ENCODE measurements at regions not wholly inside any gene's neighbourhood (a gene's known extent, or its start where the extent isn't known, plus 50 kb on each side); places are given as distances from the start of the nearest gene placed in this dataset.
A peak's percentile ranks its signal among the peaks of the same experiment; 100 is the strongest.
"Not testable (repeated sequence)": the region's sequence is repeated elsewhere in the genome, so short reads cannot be mapped to it uniquely, and the experiment has no call there.

DNA sequence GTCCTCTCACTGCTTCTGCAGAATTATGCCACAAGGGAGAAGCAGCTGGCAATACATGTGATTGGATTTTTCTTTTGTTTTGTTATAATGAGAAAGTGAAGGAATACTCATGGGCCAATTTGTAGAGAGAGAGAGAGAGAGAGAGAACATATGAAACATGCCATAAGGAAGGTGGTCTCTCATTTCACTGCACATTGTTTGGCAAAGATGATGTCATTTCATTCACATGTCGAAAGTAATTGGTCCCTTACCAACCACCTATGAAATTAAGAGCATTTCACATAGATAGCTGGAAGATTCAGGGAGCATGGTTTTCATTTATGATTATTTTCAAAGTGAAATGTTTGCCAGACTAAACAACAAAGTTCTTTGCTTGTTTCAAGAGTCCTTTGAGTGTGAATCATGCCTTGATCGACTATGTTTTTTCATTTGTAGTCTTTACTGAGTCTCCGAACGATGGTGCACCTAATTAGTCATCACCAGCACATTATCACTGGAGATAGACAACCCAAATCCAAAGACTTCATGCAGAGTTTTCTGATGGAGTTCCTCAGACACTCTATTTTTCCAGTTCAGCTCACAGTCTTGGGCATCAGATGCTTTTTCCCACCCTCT, 130.1 kb upstream of the ZEB1 start:
- no peak for DNase-seq

DNA sequence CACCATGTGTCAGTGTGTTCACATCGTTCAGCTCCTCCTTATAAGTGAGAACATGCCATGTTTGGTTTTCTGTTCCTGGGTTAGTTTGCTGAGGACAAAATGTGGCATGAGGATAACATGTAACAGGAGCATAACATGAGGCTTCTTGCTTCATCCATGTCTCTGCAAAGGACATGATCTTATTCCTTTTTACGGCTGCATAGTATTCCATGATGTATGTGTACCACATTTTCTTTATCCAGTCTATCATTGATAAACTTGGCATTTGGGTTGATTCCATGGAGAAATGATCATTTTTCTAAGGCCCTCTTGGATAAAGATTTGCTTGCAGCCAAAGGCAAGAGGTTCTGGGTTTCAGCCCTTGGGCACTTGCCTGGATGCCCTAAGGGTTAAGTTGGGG, 128.5 kb upstream of the ZEB1 start:
- DNase-seq, result no peak

DNA sequence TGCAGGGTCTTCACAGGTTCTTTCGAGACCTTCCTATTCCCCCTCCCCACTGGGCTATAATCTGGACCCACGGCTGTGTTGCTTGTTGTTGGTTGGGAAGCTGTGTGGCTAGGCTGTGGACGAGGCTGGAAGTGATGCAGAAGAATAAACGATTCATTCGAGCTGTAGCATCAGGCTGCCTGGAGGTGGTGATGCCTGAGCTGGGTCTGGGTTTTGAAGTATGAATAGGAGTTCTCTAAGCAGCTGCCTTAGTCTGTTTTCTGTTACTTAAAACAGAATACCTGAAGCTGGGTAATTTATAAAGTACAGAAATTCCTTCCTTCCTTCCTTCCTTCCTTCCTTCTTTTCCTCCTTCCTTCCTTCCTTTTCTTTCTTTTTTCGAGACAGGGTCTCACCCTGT, 126.5 kb upstream of the ZEB1 start:
- DNase-seq, result no peak

DNA sequence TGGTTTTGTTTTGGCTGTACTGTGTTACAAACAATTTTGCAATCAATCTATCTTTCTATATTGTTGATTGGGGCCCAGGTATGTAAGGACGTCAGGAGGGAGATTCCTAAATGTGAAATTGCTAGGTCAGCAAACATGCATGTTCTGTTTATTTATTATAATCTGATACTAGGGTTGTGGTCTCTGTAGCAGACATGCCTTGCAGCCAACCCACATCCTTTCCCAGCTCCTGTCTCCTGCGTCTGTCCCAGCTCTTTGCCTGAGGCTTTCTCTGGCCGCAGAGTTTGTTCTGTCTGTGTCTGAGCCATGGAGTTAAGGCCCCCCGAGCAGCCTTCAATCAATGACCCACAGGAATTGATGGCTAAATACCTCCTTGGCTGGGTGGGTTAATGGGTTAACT, 124.0 kb upstream of the ZEB1 start:
- DNase-seq, result peak in 1 of 5 experiments; percentile 19

DNA sequence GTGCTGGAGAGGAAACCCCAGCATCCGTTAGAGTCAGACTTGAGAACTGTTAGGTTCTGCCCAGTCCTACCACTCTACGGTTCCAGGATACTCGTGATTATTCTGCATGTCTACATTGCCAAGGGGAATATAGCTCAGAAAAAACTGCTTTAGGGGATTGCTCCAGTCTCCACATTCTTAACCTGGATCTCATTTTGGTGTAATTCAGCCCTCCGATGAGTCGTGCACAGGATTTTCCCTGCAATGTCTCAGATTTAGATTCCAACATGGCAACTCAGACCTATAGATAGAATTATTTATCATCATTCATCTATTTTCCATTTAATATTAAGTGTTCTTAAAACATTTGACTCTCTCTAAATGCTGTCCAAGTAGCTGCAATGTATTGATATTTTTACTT, 121.1 kb upstream of the ZEB1 start:
- DNase-seq, result no peak

DNA sequence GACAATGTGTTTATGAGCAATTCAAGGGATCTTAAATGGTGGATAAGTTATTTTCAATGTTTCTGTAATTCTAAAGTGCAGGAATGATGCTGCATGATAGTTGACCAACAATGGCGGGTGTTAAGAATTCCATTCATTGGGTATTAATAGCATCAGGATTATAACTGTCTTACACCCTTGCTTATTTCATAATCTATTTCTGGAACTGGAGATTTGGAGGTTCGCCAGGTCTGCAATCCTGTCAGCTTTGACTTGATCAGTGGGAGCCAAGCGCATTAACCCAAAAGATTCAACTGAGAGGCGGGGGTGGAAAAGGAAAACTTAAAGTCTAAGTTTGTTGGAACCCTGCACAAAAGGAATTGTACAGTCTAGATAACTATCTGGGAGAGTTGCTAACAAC, 114.9 kb upstream of the ZEB1 start:
- DNase-seq, result no peak

DNA sequence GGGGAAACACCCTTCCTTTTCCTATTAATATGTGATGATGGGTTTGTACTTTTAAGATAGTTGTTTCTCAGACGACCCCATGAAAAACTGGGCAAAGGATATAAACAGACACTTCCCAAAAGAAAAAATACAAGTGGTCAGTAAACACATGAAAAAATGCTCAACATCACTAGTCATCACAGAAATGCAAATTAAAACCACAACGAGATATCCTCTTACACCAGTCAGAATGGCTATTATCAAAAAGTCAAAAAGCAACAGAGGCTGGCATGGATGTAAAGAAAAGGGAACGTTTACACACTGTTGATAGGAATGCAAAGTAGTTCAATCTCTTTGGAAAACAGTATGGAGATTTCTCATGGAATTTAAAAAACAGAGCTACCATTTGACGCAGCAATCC, 111.4 kb upstream of the ZEB1 start:
- no peak for DNase-seq

DNA sequence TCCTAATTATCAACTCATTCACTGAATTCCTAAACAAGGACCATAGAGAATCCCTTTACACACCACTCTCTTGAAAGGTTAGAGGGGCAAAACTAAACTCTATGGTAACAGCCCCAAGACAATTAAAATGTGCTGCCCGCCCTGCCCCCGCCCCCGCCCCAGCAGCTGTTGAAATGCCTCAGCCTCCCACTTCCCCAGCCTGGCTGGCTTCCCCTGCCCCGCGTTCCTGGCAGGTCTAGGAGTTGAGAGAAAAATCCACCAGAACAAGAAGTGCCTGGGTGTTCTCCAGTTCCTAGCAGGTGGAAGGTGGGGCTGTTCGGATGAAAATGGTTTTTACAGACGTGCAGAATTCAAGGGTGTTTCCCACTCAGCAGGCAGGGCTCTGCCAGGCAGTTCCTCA, 109.5 kb upstream of the ZEB1 start:
- no peak for DNase-seq

DNA sequence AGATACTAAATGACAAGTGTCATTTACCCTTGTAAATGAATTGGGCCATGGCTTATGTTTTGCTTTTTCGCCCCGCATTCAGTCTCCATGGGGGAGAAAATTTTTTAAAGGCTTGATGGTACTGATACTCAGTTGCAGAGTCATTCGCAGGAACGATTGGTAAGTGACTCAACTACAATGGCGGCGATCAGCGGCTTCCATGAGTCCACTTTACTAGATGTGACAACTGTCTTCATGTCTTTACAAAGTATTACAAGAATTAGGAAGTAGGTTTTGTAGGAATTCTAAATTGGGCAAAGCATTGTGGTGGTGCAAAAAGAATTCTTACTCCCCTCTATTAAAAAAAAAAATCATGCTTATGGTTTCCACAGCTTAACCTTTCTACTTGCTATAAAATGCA, 108.8 kb upstream of the ZEB1 start:
- DNase-seq, result no peak

DNA sequence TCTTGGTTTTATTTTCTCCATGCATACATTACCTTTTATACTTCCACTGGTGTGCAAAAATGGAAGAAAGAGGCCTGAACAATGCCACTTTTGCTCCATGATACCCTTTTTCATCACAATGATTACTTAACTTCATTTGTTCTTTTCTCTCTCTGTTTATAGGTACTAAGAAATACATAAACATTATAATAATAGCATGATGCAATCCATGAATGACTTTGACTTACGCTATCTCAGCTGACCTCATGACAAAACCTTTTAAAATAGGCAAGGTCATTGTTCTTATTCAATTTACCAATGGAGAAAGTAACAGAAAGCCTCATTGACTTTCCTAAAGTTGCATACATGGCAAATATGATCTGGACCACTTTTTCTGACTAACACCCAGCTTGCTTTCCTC, 105.1 kb upstream of the ZEB1 start:
- no peak for DNase-seq

DNA sequence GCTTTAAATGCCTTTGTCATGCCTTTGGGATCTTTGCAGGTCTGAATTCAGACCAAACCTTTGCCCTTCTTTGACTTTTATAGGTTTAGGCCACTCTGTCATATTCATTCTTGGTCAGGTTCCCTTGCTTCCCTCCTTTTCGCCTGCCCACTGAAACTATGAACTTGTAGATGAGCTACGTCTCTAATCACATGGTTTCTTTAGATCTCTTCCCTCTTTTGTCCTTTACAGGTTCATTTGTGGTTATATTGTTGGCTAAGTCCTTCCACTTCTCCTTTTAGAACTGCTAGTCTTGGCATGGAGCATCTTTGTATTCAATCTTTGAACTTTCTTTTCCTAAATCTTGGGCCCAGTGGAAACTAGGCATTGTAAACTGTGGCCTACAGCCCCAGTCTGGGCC, 104.0 kb upstream of the ZEB1 start:
- DNase-seq, result no peak

DNA sequence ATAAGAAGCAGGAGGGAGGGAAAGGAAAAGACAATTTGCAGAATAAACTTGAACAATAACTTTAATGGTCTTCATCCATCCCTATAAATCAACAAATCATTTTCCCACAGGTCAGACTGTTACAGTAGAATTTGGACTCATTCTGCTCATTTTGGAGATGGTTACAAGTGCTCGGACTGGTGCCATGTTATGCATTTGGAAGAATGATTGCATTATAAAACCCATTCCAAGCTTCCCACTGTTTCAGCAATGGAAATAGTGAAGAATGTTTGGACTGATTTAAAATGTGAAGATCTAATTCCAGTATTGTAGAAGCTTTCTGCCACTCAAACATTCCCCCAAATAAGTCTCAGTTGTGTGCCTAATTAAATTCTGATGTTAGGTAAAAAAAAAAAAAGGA, 99.7 kb upstream of the ZEB1 start:
- no peak for DNase-seq

DNA sequence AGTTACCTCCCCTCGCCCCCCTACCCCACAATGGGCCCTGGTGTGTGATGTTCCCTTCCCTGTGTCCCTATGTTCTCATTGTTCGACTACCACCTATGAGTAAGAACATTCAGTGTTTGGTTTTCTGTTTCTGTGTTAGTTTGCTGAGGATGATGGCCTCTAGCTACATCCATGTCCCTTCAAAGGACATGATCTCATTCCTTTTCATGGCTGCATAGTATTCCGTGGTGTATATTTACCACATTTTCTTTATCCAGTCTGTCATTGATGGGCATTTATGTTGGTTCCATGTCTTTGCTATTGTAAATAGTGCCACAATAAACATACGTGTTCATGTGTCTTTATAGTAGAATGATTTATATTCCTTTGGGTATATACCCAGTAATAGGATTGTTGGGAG, 90.2 kb upstream of the ZEB1 start:
- not testable (repeated sequence) for DNase-seq

DNA sequence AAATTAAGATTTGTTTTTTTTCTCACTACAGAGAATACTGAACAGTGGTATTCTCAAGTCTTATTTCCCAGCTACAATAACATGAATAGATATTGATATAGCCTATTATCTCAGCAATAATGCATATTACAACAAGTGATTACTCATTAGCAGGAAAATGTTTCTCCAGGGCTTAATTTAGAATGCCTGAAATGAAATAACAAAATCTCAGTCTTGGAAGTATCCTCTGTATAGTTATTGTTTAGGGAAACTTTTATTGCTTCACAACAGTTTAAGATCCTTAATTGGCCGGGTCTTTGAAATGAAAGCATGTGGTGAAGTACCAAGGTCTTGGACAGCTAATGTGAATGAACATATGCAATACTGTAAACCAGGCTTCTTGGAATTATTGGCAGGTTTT, 79.1 kb upstream of the ZEB1 start:
- no peak for DNase-seq

DNA sequence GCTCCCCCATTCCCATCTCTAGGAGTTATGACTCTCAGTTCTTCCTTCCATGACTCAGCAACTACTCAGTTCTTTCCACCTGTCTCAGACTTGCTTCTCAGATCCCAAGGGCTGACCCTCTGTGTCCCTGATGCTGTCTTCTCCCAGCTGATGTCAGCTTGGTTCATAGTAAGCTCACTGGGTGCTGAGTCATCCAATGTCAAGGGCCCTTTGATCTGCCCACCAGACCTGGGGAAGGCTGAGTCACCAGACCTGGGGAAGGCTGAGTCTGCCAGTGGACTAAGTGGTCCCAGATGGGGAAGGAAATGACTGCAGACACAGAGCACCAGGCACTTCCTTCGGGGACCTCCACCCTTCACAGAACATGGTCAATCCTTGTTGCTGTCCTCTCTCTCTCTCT, 76.1 kb upstream of the ZEB1 start:
- DNase-seq, result peak in 2 of 5 experiments; percentile 28 to 33

DNA sequence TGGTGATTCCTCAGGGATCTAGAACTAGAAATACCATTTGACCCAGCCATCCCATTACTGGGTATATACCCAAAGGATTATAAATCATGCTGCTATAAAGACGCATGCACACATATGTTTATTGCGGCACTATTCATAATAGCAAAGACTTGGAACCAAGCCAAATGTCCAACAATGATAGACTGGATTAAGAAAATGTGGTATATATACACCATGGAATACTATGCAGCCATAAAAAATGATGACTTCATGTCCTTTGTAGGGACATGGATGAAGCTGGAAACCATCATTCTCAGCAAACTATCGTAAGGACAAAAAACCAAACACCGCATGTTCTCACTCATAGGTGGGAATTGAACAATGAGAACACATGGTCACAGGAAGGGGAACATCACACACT, 67.9 kb upstream of the ZEB1 start:
- not testable (repeated sequence) for DNase-seq

DNA sequence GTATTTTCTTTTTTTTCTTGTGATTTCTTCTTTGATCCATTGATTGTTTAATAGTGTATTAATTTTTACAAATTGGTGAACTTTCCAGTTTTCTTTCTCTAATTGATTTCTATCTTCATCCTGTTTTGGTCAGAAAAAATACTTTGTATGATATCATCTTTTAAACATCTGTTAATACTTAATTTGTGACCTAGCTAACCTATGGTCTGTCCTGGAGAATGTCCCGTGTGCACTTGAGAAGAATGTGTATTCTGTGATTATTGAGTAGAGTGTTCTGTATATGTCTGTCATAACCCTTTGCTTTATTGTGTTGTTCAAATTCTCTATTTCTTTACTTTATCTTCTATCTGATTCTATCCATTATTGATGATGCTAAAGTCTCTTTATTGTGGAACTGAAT, 65.8 kb upstream of the ZEB1 start:
- no peak for DNase-seq

DNA sequence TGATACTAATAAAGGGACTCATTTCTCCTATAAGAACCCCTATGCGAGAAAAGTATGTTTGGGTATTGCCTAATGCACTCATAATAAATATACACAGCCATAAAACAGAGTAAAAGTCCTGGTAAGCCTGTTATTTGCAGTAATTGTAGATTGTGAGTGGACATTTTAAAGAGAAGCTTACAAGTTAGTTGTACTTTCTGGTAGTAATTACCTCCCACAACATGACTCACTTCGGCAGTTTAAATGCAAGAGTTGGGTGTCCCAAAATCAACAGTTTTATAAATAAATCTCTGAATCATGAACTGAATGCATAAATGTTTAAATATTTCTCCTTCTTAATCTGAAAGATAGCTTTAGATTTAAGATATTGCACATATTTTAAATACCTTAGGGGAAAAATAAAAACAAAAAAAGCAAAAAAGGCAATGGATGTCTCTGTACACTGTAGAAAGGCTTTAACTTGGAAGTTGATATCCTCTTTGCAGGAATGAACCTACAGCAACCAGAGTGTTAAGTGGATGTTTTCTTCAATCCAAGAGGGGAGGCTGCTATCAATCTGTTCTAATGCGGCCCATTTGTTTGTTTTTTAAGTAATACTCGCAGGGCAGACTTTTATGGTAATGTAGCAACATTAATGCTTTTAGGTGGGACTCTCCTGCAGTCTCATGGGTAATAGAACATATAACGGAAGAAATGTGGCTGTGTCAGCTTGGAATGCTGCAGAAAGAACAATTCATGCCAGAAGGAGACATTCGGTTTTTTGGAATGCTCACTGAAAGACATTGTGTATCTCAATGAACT, 57.3 kb upstream of the ZEB1 start:
- no peak for DNase-seq

DNA sequence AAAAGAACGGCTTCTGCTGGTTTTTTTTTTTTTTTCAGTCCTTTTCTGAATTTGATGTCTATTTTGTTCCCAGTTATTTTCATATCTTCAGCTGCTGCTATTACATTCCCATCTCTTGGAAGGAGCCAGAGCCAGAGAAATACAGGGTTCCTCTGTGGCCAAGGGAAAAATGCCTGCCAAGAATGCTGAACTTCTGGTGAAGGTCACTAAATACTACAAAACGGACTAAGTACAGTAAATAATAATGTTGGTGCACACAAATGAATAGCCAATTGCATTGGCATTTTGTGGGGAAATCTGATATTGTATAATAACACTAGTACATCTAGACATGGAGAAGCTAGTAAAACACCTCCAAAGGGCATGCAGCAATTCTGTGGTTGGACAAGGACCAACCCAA, 56.3 kb upstream of the ZEB1 start:
- no peak for DNase-seq

DNA sequence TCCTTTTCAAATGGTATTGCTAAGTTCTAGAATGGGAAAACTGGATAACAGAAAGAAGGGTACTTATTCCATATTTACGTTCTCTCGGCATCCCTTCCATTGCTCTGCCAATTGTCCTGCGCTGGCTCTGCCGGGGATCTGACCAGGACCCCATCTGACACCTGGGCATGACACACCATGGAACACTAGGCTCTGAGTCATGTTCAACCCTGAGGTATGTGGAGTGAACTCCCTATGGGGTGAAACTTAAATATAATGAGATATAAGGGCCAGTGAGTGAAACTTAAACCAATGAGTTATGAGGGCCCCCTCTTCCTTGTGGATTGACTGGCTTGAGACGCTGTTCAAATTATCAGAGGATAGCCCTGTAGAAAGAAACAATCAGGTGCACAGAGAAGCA, 55.1 kb upstream of the ZEB1 start:
- no peak for DNase-seq

DNA sequence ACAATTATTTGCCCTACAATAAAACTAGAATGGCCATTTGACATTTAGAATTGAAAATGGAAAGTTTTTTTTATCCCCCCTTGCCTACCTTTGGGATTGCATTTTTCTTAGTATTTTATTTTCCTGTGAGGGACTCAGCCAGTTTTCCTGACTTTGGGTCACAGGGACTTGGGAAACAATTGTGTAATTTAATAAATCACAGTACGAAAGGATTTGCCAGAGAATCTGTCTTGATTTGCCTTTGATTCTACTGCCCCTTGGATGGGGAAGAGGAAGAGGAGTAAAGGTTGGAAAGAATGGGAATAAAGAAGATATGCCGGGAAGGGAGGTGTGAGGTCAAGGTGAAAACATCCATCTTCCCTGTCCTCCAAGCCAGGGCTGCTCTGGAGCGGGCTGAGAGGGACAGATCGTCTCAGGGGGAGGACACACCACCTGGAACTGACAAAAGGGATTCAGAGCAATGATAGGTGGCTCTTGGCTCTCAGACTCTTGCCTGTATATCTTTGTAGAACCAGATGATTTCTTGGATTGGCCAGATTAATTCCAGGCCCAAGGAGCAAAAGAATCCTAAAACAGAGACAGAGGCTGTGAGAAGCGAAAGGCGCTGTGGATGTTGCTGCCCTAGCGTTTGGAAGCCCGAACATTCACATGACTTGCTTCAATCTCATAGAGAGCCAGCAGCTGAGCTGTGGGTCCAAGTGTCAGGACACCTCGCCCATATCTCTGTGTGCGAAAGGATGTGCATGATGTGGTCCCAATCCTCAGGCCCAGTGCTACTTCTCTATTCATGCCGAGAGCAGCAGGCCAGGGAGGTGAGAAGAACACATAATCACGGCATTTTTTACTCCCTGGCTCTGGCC, 50.3 kb upstream of the ZEB1 start:
- no peak for DNase-seq
